ENCODE measurements at regions not wholly inside any gene's neighbourhood (a gene's known extent, or its start where the extent isn't known, plus 50 kb on each side); places are given as distances from the start of the nearest gene placed in this dataset.
A peak's percentile ranks its signal among the peaks of the same experiment; 100 is the strongest.
"Not testable (repeated sequence)": the region's sequence is repeated elsewhere in the genome, so short reads cannot be mapped to it uniquely, and the experiment has no call there.

- no peak for DNase-seq
These were observed 1465.7 kb upstream of the DIAPH2 start for GRCh38 chrX:95218976-95219375.

- no peak for DNase-seq
These were observed 1436.3 kb upstream of the DIAPH2 start for GRCh38 chrX:95248386-95248785.

GRCh38 chrX:95290455-95290854 lies 1394.2 kb upstream of the DIAPH2 start:
- no peak for DNase-seq

GRCh38 chrX:95291561-95291960 lies 1393.1 kb upstream of the DIAPH2 start:
- no peak for DNase-seq

GRCh38 chrX:95318882-95319281 lies 1365.8 kb upstream of the DIAPH2 start:
- DNase-seq: peak; percentile 73

GRCh38 chrX:95325185-95325584 lies 1359.5 kb upstream of the DIAPH2 start:
- DNase-seq: no peak

- DNase-seq: no peak
These were observed 1354.3 kb upstream of the DIAPH2 start for GRCh38 chrX:95330292-95330691.

GRCh38 chrX:95332530-95332929 lies 1352.1 kb upstream of the DIAPH2 start:
- no peak for DNase-seq

GRCh38 chrX:95346856-95347255 lies 1337.8 kb upstream of the DIAPH2 start:
- no peak for DNase-seq

GRCh38 chrX:95350774-95351488 lies 1333.7 kb upstream of the DIAPH2 start:
- DNase-seq: no peak

- DNase-seq: no peak
These were observed 1317.4 kb upstream of the DIAPH2 start for GRCh38 chrX:95367286-95367685.

GRCh38 chrX:95382799-95383198 lies 1301.8 kb upstream of the DIAPH2 start:
- DNase-seq: no peak

GRCh38 chrX:95383778-95384177 lies 1300.9 kb upstream of the DIAPH2 start:
- no peak for DNase-seq

- no peak for DNase-seq
These were observed 1257.3 kb upstream of the DIAPH2 start for GRCh38 chrX:95427389-95427788.

GRCh38 chrX:95435198-95435597 lies 1249.4 kb upstream of the DIAPH2 start:
- DNase-seq: no peak

- DNase-seq: no peak
These were observed 1242.8 kb upstream of the DIAPH2 start for GRCh38 chrX:95441836-95442235.

- DNase-seq: no peak
These were observed 1199.9 kb upstream of the DIAPH2 start for GRCh38 chrX:95484781-95485180.

GRCh38 chrX:95505721-95506120 lies 1178.9 kb upstream of the DIAPH2 start:
- DNase-seq: peak; percentile 1

- no peak for DNase-seq
These were observed 1175.2 kb upstream of the DIAPH2 start for GRCh38 chrX:95509474-95509873.

GRCh38 chrX:95524018-95524417 lies 1160.6 kb upstream of the DIAPH2 start:
- not testable (repeated sequence) for DNase-seq

GRCh38 chrX:95536111-95536510 lies 1148.5 kb upstream of the DIAPH2 start:
- DNase-seq: no peak

GRCh38 chrX:95536661-95537060 lies 1148.0 kb upstream of the DIAPH2 start:
- no peak for DNase-seq

GRCh38 chrX:95539041-95539440 lies 1145.6 kb upstream of the DIAPH2 start:
- DNase-seq: no peak

- DNase-seq: not testable (repeated sequence)
These were observed 1135.1 kb upstream of the DIAPH2 start for GRCh38 chrX:95549552-95549951.

- DNase-seq: no peak
These were observed 1099.3 kb upstream of the DIAPH2 start for GRCh38 chrX:95585321-95585720.

Measured in NCI-H82 (cell line).